Thoracic aorta (tissue), 2 donors: ENCODE measurements at regions not wholly inside any gene's neighbourhood (a gene's known extent, or its start where the extent isn't known, plus 50 kb on each side); places are given as distances from the start of the nearest gene placed in this dataset.

ENCODE experiments used
- ATAC-seq: fragments of 150-250 bp; one replicate; pipeline ENCODE4 v1.8.0; 2017; ENCODE audit warnings: low read depth; ENCODE audit not compliant: insufficient number of reproducible peaks, low FRiP score
- DNase-seq: peaks from one replicate; pipeline ENCODE4 v3.0.0-alpha.2; 2020; ENCODE audit warnings: low spot score
- H3K27ac ChIP-seq, 2 donors: fragments of 200-600 bp; sonication (generic); 1 replicate in 1 of 2; 2 replicates in 1 of 2; pipeline ENCODE4 v1.5.1; 2016; ENCODE audit warnings: mild to moderate bottlenecking in 2 of 2, moderate library complexity in 2 of 2
- H3K27me3 ChIP-seq: fragments of 200-600 bp; sonication (generic); replicated peaks from 2 replicates; pipeline ENCODE4 v1.6.0; 2016; ENCODE audit warnings: mild to moderate bottlenecking; ENCODE audit not compliant: insufficient read depth
- H3K36me3 ChIP-seq: fragments of 200-600 bp; sonication (generic); one replicate; pipeline ENCODE4 v1.5.1; 2016
- H3K4me1 ChIP-seq, 2 donors: fragments of 200-600 bp; sonication (generic); 1 replicate in 1 of 2; 2 replicates in 1 of 2; pipeline versions ENCODE4 v1.5.1 to v1.6.0; 2016; ENCODE audit warnings: low read depth in 2 of 2, mild to moderate bottlenecking in 1 of 2; ENCODE audit not compliant: control insufficient read depth in 1 of 2
- H3K4me3 ChIP-seq: fragments of 200-600 bp; sonication (generic); 2 replicates; pipeline ENCODE4 v1.5.1; 2016; ENCODE audit warnings: mild to moderate bottlenecking
- H3K9me3 ChIP-seq: fragments of 200-600 bp; sonication (generic); 2 replicates; pipeline ENCODE4 v1.5.1; 2016
- TF ChIP-seq, protein P1 (sequence below): fragments of 200-600 bp; sonication (generic); IDR thresholded peaks from one replicate; pipeline ENCODE4 v1.5.1; 2019; ENCODE audit warnings: antibody characterized with exemption

- DNase-seq, result no peak
- H3K36me3 ChIP-seq, result no peaks in the 10 kb centered on the region
- H3K9me3 ChIP-seq, result no peaks in the 10 kb centered on the region
- no peak overlapping the region for H3K27ac ChIP-seq
- H3K4me3 ChIP-seq, result no peak overlapping the region
- no peak for ATAC-seq
- H3K27me3 ChIP-seq, result no peaks in the 10 kb centered on the region
- peaks cover 0 to 4% of the 10 kb centered on the region in 2 donors for H3K4me1 ChIP-seq
- TF ChIP-seq, protein P1, sequence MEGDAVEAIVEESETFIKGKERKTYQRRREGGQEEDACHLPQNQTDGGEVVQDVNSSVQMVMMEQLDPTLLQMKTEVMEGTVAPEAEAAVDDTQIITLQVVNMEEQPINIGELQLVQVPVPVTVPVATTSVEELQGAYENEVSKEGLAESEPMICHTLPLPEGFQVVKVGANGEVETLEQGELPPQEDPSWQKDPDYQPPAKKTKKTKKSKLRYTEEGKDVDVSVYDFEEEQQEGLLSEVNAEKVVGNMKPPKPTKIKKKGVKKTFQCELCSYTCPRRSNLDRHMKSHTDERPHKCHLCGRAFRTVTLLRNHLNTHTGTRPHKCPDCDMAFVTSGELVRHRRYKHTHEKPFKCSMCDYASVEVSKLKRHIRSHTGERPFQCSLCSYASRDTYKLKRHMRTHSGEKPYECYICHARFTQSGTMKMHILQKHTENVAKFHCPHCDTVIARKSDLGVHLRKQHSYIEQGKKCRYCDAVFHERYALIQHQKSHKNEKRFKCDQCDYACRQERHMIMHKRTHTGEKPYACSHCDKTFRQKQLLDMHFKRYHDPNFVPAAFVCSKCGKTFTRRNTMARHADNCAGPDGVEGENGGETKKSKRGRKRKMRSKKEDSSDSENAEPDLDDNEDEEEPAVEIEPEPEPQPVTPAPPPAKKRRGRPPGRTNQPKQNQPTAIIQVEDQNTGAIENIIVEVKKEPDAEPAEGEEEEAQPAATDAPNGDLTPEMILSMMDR, result no peak
Observed at GRCh38 chr21:16441789-16442188, 712.0 kb downstream of the USP25 start.

- DNase-seq (no peak), ATAC-seq (no peak)
- no peaks in the 10 kb centered on the region for H3K27me3 ChIP-seq
- H3K27ac ChIP-seq, result no peak overlapping the region
- H3K36me3 ChIP-seq, result no peaks in the 10 kb centered on the region
- H3K4me1 ChIP-seq, result peaks cover 0 to 12% of the 10 kb centered on the region in 2 donors
- TF ChIP-seq, protein P1, result no peak
- no peaks in the 10 kb centered on the region for H3K9me3 ChIP-seq
- H3K4me3 ChIP-seq, result no peak overlapping the region
Observed at GRCh38 chr21:16454399-16454798, 724.6 kb downstream of the USP25 start.

DNA sequence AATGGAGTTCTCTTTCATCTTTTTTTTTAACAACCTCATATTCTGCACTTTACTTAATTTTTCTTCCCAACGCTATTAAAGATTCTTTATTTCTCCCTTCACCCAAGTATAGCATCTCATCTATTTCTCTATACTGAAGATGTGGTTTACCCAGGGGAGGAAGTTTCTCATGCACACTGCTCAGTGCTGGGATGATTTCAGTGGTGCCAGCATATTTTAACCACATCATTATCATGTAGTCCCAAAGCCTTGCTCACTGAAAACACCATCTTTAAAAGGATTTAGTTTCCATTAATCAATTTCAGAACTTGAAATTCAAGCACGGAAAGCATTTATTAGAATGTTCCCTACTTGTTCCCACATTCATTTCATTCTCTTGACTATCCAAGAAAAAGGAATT, 725.7 kb downstream of the USP25 start:
- peaks cover 0 to 12% of the 10 kb centered on the region in 2 donors for H3K4me1 ChIP-seq
- no peak overlapping the region for H3K4me3 ChIP-seq
- no peaks in the 10 kb centered on the region for H3K9me3 ChIP-seq
- TF ChIP-seq, protein P1, result no peak
- no peaks in the 10 kb centered on the region for H3K36me3 ChIP-seq
- no peak for DNase-seq
- no peak overlapping the region for H3K27ac ChIP-seq
- ATAC-seq, result no peak
- no peaks in the 10 kb centered on the region for H3K27me3 ChIP-seq

GRCh38 chr21:16455978-16456377, 726.2 kb downstream of the USP25 start:
- no peaks in the 10 kb centered on the region for H3K9me3 ChIP-seq
- ATAC-seq (no peak), DNase-seq (no peak)
- H3K36me3 ChIP-seq, result no peaks in the 10 kb centered on the region
- no peak overlapping the region for H3K27ac ChIP-seq
- H3K4me1 ChIP-seq, result peaks cover 0 to 12% of the 10 kb centered on the region in 2 donors
- no peak overlapping the region for H3K4me3 ChIP-seq
- no peaks in the 10 kb centered on the region for H3K27me3 ChIP-seq
- TF ChIP-seq, protein P1, result no peak

DNA sequence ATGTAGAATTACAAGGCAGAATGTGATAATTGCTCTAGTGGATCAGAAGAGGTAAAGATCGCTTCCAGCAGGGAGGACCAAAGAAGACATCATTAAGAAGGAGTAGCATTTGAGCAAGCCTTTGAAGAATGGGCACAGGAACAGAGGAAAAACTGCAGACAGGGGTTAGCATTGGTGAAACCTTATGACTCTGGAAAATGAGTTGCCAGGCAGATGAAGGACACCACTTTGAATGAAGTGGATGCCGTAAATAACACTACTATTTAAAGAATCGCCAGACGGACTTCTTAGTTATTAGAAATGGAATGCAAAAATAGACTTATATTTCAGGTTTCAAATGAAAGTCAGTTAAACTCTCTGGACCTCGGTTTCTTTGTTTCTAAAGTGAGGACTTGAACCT, 727.7 kb downstream of the USP25 start:
- Histone ChIP-seq H3K9me3 (no peaks in the 10 kb centered on the region), H3K36me3 (no peaks in the 10 kb centered on the region), H3K4me3 (no peak overlapping the region), H3K27ac (no peak overlapping the region), H3K27me3 (no peaks in the 10 kb centered on the region), H3K4me1 (peaks cover 0 to 12% of the 10 kb centered on the region in 2 donors)
- ATAC-seq (no peak), DNase-seq (no peak)
- TF ChIP-seq, protein P1, result no peak
